ENCODE measurements at regions not wholly inside any gene's neighbourhood (a gene's known extent, or its start where the extent isn't known, plus 50 kb on each side); places are given as distances from the start of the nearest gene placed in this dataset.
"Not testable (repeated sequence)": the region's sequence is repeated elsewhere in the genome, so short reads cannot be mapped to it uniquely, and the experiment has no call there.

GRCh38 chr6:167748458-167749379 lies 78.0 kb upstream of the AFDN start:
- H3K4me3 ChIP-seq (ENCODE audit: low read depth, low read length): no peak overlapping the region
- no peak for TF ChIP-seq CTCF (IDR thresholded peaks at IDR 0.05; ENCODE audit: insufficient read depth, low read depth, low read length)
- no peak for DNase-seq (ENCODE audit: low read depth)

- DNase-seq (ENCODE audit: low read depth): no peak
- no peak overlapping the region for H3K4me3 ChIP-seq (ENCODE audit: low read depth, low read length)
- TF ChIP-seq CTCF (IDR thresholded peaks at IDR 0.05; ENCODE audit: insufficient read depth, low read depth, low read length): no peak
These were observed 75.8 kb upstream of the AFDN start for GRCh38 chr6:167750956-167751358.

- TF ChIP-seq CTCF (IDR thresholded peaks at IDR 0.05; ENCODE audit: insufficient read depth, low read depth, low read length): no peak
- H3K4me3 ChIP-seq (ENCODE audit: low read depth, low read length): no peak overlapping the region
- no peak for DNase-seq (ENCODE audit: low read depth)
These were observed 75.1 kb upstream of the AFDN start for GRCh38 chr6:167751579-167752115.

- H3K4me3 ChIP-seq (ENCODE audit: low read depth, low read length); DNase-seq (ENCODE audit: low read depth): not testable (repeated sequence)
These were observed 73.4 kb upstream of the AFDN start for GRCh38 chr6:167753281-167753680.

GRCh38 chr6:167754691-167755090 lies 72.0 kb upstream of the AFDN start:
- no peak for DNase-seq (ENCODE audit: low read depth)
- TF ChIP-seq CTCF (IDR thresholded peaks at IDR 0.05; ENCODE audit: insufficient read depth, low read depth, low read length): no peak
- H3K4me3 ChIP-seq (ENCODE audit: low read depth, low read length): no peak overlapping the region

GRCh38 chr6:167755461-167755860 lies 71.2 kb upstream of the AFDN start:
- DNase-seq (ENCODE audit: low read depth): no peak
- no peak overlapping the region for H3K4me3 ChIP-seq (ENCODE audit: low read depth, low read length)
- TF ChIP-seq CTCF (IDR thresholded peaks at IDR 0.05; ENCODE audit: insufficient read depth, low read depth, low read length): no peak

- no peak overlapping the region for H3K4me3 ChIP-seq (ENCODE audit: low read depth, low read length)
- no peak for DNase-seq (ENCODE audit: low read depth)
- no peak for TF ChIP-seq CTCF (IDR thresholded peaks at IDR 0.05; ENCODE audit: insufficient read depth, low read depth, low read length)
These were observed 70.1 kb upstream of the AFDN start for GRCh38 chr6:167756597-167756996.
